22Rv1 (cell line): ENCODE measurements at regions not wholly inside any gene's neighbourhood (a gene's known extent, or its start where the extent isn't known, plus 50 kb on each side); places are given as distances from the start of the nearest gene placed in this dataset.
"Not testable (repeated sequence)": the region's sequence is repeated elsewhere in the genome, so short reads cannot be mapped to it uniquely, and the experiment has no call there.

Experiments used
- CTCF ChIP-seq: fragments of 450-650 bp; IDR thresholded peaks from 2 replicates; pipeline ENCODE4 v1.5.1; 2017; ENCODE audit warnings: mild to moderate bottlenecking
- ZFX ChIP-seq: fragments of 450-650 bp; IDR thresholded peaks from 2 replicates; pipeline ENCODE4 v1.6.1; 2017; ENCODE audit warnings: antibody characterized with exemption, borderline replicate concordance

- TF ChIP-seq CTCF, ZFX: not testable (repeated sequence)
These were observed 55.8 kb upstream of the SCAF4 start for GRCh38 chr21:31787691-31788090.
